NCI-H1436 treated with DMSO at 0.1 percent for 48 hours (cell line): ENCODE measurements at regions not wholly inside any gene's neighbourhood (a gene's known extent, or its start where the extent isn't known, plus 50 kb on each side); places are given as distances from the start of the nearest gene placed in this dataset.

ENCODE experiments used
- DNase-seq: peaks from one replicate; lab custom pipeline; 2025; lab: John Stamatoyannopoulos, UW

GRCh38 chr2:12795851-12796250, 79.1 kb downstream of the TRIB2 start:
- DNase-seq = no peak

GRCh38 chr2:12796657-12797056, 79.9 kb downstream of the TRIB2 start:
- DNase-seq = no peak

- DNase-seq = no peak
Measured at GRCh38 chr2:12797815-12798214, 81.1 kb downstream of the TRIB2 start.

- DNase-seq = no peak
Measured at GRCh38 chr2:12803607-12804006, 86.9 kb downstream of the TRIB2 start.

- DNase-seq = no peak
Measured at GRCh38 chr2:12804091-12804856, 87.5 kb downstream of the TRIB2 start.

- no peak for DNase-seq
Measured at GRCh38 chr2:12805033-12805432, 88.3 kb downstream of the TRIB2 start.

GRCh38 chr2:12806549-12807242, 90.0 kb downstream of the TRIB2 start:
- no peak for DNase-seq

- no peak for DNase-seq
Measured at GRCh38 chr2:12807907-12808810, 91.4 kb downstream of the TRIB2 start.

GRCh38 chr2:12809526-12809925, 92.8 kb downstream of the TRIB2 start:
- DNase-seq = no peak

GRCh38 chr2:12811916-12812315, 95.2 kb downstream of the TRIB2 start:
- DNase-seq = no peak

- no peak for DNase-seq
Measured at GRCh38 chr2:12813166-12813565, 96.4 kb downstream of the TRIB2 start.

GRCh38 chr2:12816379-12817306, 99.9 kb downstream of the TRIB2 start:
- DNase-seq = no peak

- DNase-seq = no peak
Measured at GRCh38 chr2:12817870-12818269, 101.1 kb downstream of the TRIB2 start.

GRCh38 chr2:12818416-12819102, 101.8 kb downstream of the TRIB2 start:
- DNase-seq = no peak

- no peak for DNase-seq
Measured at GRCh38 chr2:12819103-12819475, 102.4 kb downstream of the TRIB2 start.

- DNase-seq = no peak
Measured at GRCh38 chr2:12819721-12820120, 103.0 kb downstream of the TRIB2 start.

GRCh38 chr2:12821656-12822055, 104.9 kb downstream of the TRIB2 start:
- no peak for DNase-seq

- no peak for DNase-seq
Measured at GRCh38 chr2:12824351-12824777, 107.6 kb downstream of the TRIB2 start.

- DNase-seq = no peak
Measured at GRCh38 chr2:12824778-12825379, 108.1 kb downstream of the TRIB2 start.

- no peak for DNase-seq
Measured at GRCh38 chr2:12826781-12827180, 110.0 kb downstream of the TRIB2 start.
